ENCODE measurements at regions not wholly inside any gene's neighbourhood (a gene's known extent, or its start where the extent isn't known, plus 50 kb on each side); places are given as distances from the start of the nearest gene placed in this dataset.

DNA sequence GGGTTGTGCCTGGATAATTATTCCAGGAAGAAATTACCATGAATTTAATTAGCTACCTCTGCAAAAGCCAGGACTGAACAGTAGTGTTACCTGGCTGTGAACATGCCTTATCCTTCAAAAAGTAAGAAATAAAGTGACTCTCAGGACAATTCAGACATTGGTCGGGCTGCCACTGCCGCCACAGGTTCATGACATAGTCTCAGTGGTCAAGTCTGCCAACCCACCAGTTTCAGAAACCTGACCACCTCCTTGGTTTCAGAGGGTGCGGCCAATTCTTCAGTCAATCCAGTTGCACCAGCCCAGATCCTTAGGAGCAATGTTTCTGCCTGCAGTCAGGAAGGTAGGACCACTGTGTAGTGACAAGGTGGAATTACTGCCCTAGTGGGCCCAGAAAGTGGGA, 593.1 kb upstream of the DAB2 start:
- no peaks in the 10 kb centered on the region for H3K4me1 ChIP-seq (ENCODE audit: control insufficient read depth, extremely low read depth, insufficient read depth, low read length)
- no peaks in the 10 kb centered on the region for H3K9me3 ChIP-seq (ENCODE audit: control insufficient read depth, insufficient read depth, low read depth, low read length)
- TF ChIP-seq EZH2 (IDR thresholded peaks at IDR 0.05; ENCODE audit: low read length, missing control alignments) (no peak), CTCF (conservative IDR thresholded peaks at IDR 0.05 in 1 of 2, IDR thresholded peaks at IDR 0.05 in 1 of 2; ENCODE audit: low read depth in 1 of 2, low read length in 2 of 2) (no peak)
- DNase-seq (ENCODE audit: low read depth in 2 of 2), result no peak
- H4K20me1 ChIP-seq (ENCODE audit: control insufficient read depth, extremely low read depth, insufficient read depth, low read length), result no peaks in the 10 kb centered on the region
- no peaks in the 10 kb centered on the region for H3K27me3 ChIP-seq (ENCODE audit: control insufficient read depth, insufficient read depth, low read length)
- H3K27ac ChIP-seq (ENCODE audit: insufficient read depth, low read length), result no peak overlapping the region
- H2AFZ ChIP-seq (ENCODE audit: low read length), result no peak overlapping the region
- no peaks in the 10 kb centered on the region for H3K79me2 ChIP-seq (ENCODE audit: control insufficient read depth, insufficient read depth, low read length)
- no peaks in the 10 kb centered on the region for H3K36me3 ChIP-seq (ENCODE audit: control insufficient read depth, insufficient read depth, low read length)
- H3K4me3 ChIP-seq (replicated peaks in 1 of 4; ENCODE audit: control extremely low read depth in 1 of 4, insufficient read depth in 1 of 4, low read depth in 3 of 4, low read length in 4 of 4), result no peak overlapping the region
- no peak overlapping the region for H3K4me2 ChIP-seq (ENCODE audit: extremely low read depth, insufficient read depth, low read length)
- H3K9ac ChIP-seq (ENCODE audit: insufficient read depth, low read length), result no peak overlapping the region

- H3K9me3 ChIP-seq (ENCODE audit: control insufficient read depth, insufficient read depth, low read depth, low read length), result no peaks in the 10 kb centered on the region
- no peaks in the 10 kb centered on the region for H3K4me1 ChIP-seq (ENCODE audit: control insufficient read depth, extremely low read depth, insufficient read depth, low read length)
- no peak overlapping the region for H3K9ac ChIP-seq (ENCODE audit: insufficient read depth, low read length)
- H3K4me2 ChIP-seq (ENCODE audit: extremely low read depth, insufficient read depth, low read length), result no peak overlapping the region
- no peak overlapping the region for H2AFZ ChIP-seq (ENCODE audit: low read length)
- TF ChIP-seq EZH2 (IDR thresholded peaks at IDR 0.05; ENCODE audit: low read length, missing control alignments) (no peak), CTCF (conservative IDR thresholded peaks at IDR 0.05 in 1 of 2, IDR thresholded peaks at IDR 0.05 in 1 of 2; ENCODE audit: low read depth in 1 of 2, low read length in 2 of 2) (no peak)
- no peaks in the 10 kb centered on the region for H4K20me1 ChIP-seq (ENCODE audit: control insufficient read depth, extremely low read depth, insufficient read depth, low read length)
- no peaks in the 10 kb centered on the region for H3K36me3 ChIP-seq (ENCODE audit: control insufficient read depth, insufficient read depth, low read length)
- no peaks in the 10 kb centered on the region for H3K27me3 ChIP-seq (ENCODE audit: control insufficient read depth, insufficient read depth, low read length)
- no peak overlapping the region for H3K27ac ChIP-seq (ENCODE audit: insufficient read depth, low read length)
- H3K79me2 ChIP-seq (ENCODE audit: control insufficient read depth, insufficient read depth, low read length), result no peaks in the 10 kb centered on the region
- no peak overlapping the region for H3K4me3 ChIP-seq (replicated peaks in 1 of 4; ENCODE audit: control extremely low read depth in 1 of 4, insufficient read depth in 1 of 4, low read depth in 3 of 4, low read length in 4 of 4)
- no peak for DNase-seq (ENCODE audit: low read depth in 2 of 2)
Observed at GRCh38 chr5:40017135-40017534, 592.4 kb upstream of the DAB2 start.

DNA sequence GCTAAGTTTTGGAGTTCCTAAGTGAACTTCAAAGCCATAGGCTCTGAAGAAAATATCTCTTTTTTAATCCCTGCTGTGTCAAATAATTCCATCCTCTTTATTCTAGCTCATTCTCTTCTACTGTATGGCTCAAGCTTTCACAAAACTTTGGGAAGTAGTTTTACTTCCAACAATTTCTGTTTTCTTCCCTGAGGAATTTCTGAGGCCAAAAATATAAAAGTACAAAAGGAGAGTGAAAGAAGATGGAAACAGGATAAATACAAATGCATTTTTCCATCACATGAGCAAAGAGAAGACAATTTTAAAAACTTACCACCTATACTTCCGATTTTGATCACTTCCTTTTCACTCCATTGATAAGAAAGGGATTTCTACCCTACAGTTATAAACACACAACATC, 585.7 kb upstream of the DAB2 start:
- Histone ChIP-seq H2AFZ (ENCODE audit: low read length) (no peak overlapping the region), H3K36me3 (ENCODE audit: control insufficient read depth, insufficient read depth, low read length) (no peaks in the 10 kb centered on the region), H3K79me2 (ENCODE audit: control insufficient read depth, insufficient read depth, low read length) (no peaks in the 10 kb centered on the region), H3K27ac (ENCODE audit: insufficient read depth, low read length) (no peak overlapping the region), H3K4me3 (replicated peaks in 1 of 4; ENCODE audit: control extremely low read depth in 1 of 4, insufficient read depth in 1 of 4, low read depth in 3 of 4, low read length in 4 of 4) (no peak overlapping the region), H3K27me3 (ENCODE audit: control insufficient read depth, insufficient read depth, low read length) (no peaks in the 10 kb centered on the region), H3K9ac (ENCODE audit: insufficient read depth, low read length) (no peak overlapping the region), H4K20me1 (ENCODE audit: control insufficient read depth, extremely low read depth, insufficient read depth, low read length) (no peaks in the 10 kb centered on the region), H3K9me3 (ENCODE audit: control insufficient read depth, insufficient read depth, low read depth, low read length) (no peaks in the 10 kb centered on the region), H3K4me2 (ENCODE audit: extremely low read depth, insufficient read depth, low read length) (no peak overlapping the region), H3K4me1 (ENCODE audit: control insufficient read depth, extremely low read depth, insufficient read depth, low read length) (no peaks in the 10 kb centered on the region)
- DNase-seq (ENCODE audit: low read depth in 2 of 2), result no peak
- TF ChIP-seq CTCF (conservative IDR thresholded peaks at IDR 0.05 in 1 of 2, IDR thresholded peaks at IDR 0.05 in 1 of 2; ENCODE audit: low read depth in 1 of 2, low read length in 2 of 2), result no peak
- TF ChIP-seq EZH2 (IDR thresholded peaks at IDR 0.05; ENCODE audit: low read length, missing control alignments), result no peak

All from fibroblast of lung (primary cell).